Endothelial cell of umbilical vein (primary cell): ENCODE measurements at regions not wholly inside any gene's neighbourhood (a gene's known extent, or its start where the extent isn't known, plus 50 kb on each side); places are given as distances from the start of the nearest gene placed in this dataset.

ENCODE experiments used
- BruUV-seq: library from RNA; stranded (reverse); fragments of 400-500 nt; replicated peaks from 2 replicates; lab custom pipeline; 2021; lab: Mats Ljungman, UMichigan
- CTCF ChIA-PET: fragments of 300-600, 350-600 bp; sonication (Branson Sonifier 250); formaldehyde crosslinking; loops from one replicate; lab custom pipeline; 2021; ENCODE audit warnings: antibody characterized with exemption, inconsistent platforms; lab: Charles Lee
- POLR2A ChIA-PET: fragments of 300-600, 350-600 bp; sonication (Branson Sonifier 250); formaldehyde crosslinking; loops from one replicate; lab custom pipeline; 2021; ENCODE audit warnings: antibody characterized with exemption, inconsistent platforms; lab: Charles Lee
- DNase-seq: peaks from one replicate; pipeline ENCODE4 v3.0.0-alpha.2; 2011; ENCODE audit warnings: low read depth, low spot score
- FAIRE-seq: peaks from 2 replicates; lab custom pipeline; 2011; peaks lifted over from hg19 to GRCh38; lab: Jason Lieb, UNC
- H2AFZ ChIP-seq: 2 replicates; pipeline ENCODE4 v1.6.0; 2012; ENCODE audit warnings: low read depth, low read length, control low read depth, inconsistent platforms
- H3K27ac ChIP-seq: 2 replicates; pipeline ENCODE4 v1.5.1; 2011; ENCODE audit warnings: low read depth, mild to moderate bottlenecking, control low read depth, low read length, moderate library complexity; ENCODE audit not compliant: insufficient read depth
- H3K27me3 ChIP-seq, 2 experiments: 2 replicates each; pipeline versions ENCODE4 v1.6.0 to v1.6.1; 2011; ENCODE audit warnings: low read length in 2 of 2, mixed read lengths in 1 of 2; ENCODE audit not compliant: control insufficient read depth in 2 of 2, insufficient read depth in 2 of 2
- H3K36me3 ChIP-seq, 2 experiments: 2 replicates in 1 of 2; 3 replicates in 1 of 2; pipeline ENCODE4 v1.5.1; 2011; ENCODE audit warnings: low read length in 2 of 2, mild to moderate bottlenecking in 1 of 2, moderate library complexity in 1 of 2; ENCODE audit not compliant: control insufficient read depth in 2 of 2, insufficient read depth in 2 of 2; ENCODE audit errors: extremely low read depth in 1 of 2
- H3K4me1 ChIP-seq: 3 replicates; pipeline ENCODE4 v1.5.1; 2011; ENCODE audit warnings: mild to moderate bottlenecking, low read length; ENCODE audit not compliant: control insufficient read depth, insufficient read depth; ENCODE audit errors: extremely low read depth
- H3K4me2 ChIP-seq: 2 replicates; pipeline ENCODE4 v1.6.1; 2011; ENCODE audit warnings: low read length, control low read depth, mixed read lengths; ENCODE audit not compliant: insufficient read depth
- H3K4me3 ChIP-seq, 3 experiments: fragments of 200-600 bp in 1 of 3; sonication (generic), shearing (Covaris generic) in 1 of 3; replicated peaks in 1 of 3; 2 replicates each; pipeline ENCODE4 v1.5.1; 2011 to 2016; ENCODE audit warnings: control low read depth in 3 of 3, low read length in 3 of 3, mild to moderate bottlenecking in 2 of 3, inconsistent platforms in 1 of 3, low read depth in 1 of 3, moderate library complexity in 1 of 3; ENCODE audit not compliant: insufficient read depth in 1 of 3
- H3K79me2 ChIP-seq: 2 replicates; pipeline ENCODE4 v1.6.0; 2012; ENCODE audit warnings: low read length, inconsistent platforms; ENCODE audit not compliant: control insufficient read depth, insufficient read depth
- H3K9ac ChIP-seq: replicated peaks from 2 replicates; pipeline ENCODE3; 2011; ENCODE audit warnings: low read length, control low read depth; ENCODE audit not compliant: insufficient read depth; ENCODE audit errors: extremely low read depth
- H3K9me1 ChIP-seq: replicated peaks from 3 replicates; pipeline ENCODE4 v1.6.0; 2011; ENCODE audit warnings: mild to moderate bottlenecking, low read length; ENCODE audit not compliant: control insufficient read depth, insufficient read depth; ENCODE audit errors: extremely low read depth
- H3K9me3 ChIP-seq: replicated peaks from 2 replicates; pipeline ENCODE4 v1.5.1; 2012; ENCODE audit warnings: low read length, inconsistent platforms; ENCODE audit not compliant: control insufficient read depth, insufficient read depth
- H4K20me1 ChIP-seq: replicated peaks from 2 replicates; pipeline ENCODE3; 2011; ENCODE audit warnings: mild to moderate bottlenecking, low read length; ENCODE audit not compliant: control insufficient read depth, insufficient read depth; ENCODE audit errors: extremely low read depth
- EZH2 ChIP-seq: IDR thresholded peaks from 2 replicates; pipeline ENCODE4 v1.6.1; 2012; ENCODE audit warnings: borderline replicate concordance, low read depth, mild to moderate bottlenecking, moderate library complexity, low read length, inconsistent platforms; ENCODE audit not compliant: severe bottlenecking
- FOS ChIP-seq: IDR thresholded peaks from 2 replicates; pipeline ENCODE4 v1.6.1; 2011; ENCODE audit warnings: mild to moderate bottlenecking, low read length, moderate library complexity, borderline replicate concordance; ENCODE audit not compliant: insufficient read depth
- GATA2 ChIP-seq: IDR thresholded peaks from 2 replicates; pipeline ENCODE4 v1.7.0; 2011; ENCODE audit warnings: low read depth, mild to moderate bottlenecking, moderate library complexity, mixed read lengths, low read length; ENCODE audit not compliant: insufficient read length, insufficient read depth
- JUN ChIP-seq: IDR thresholded peaks from 2 replicates; pipeline ENCODE4 v1.6.1; 2011; ENCODE audit warnings: borderline replicate concordance, low read depth; ENCODE audit not compliant: insufficient read length, insufficient read depth
- MYC ChIP-seq: IDR thresholded peaks from one replicate; pipeline ENCODE4 v1.6.1; 2011; ENCODE audit warnings: mild to moderate bottlenecking, low read depth, low read length
- POLR2A ChIP-seq: IDR thresholded peaks from 2 replicates; pipeline ENCODE4 v1.6.1; 2012; ENCODE audit warnings: low read depth, mild to moderate bottlenecking, control low read depth, low read length
- POLR2AphosphoS5 ChIP-seq: IDR thresholded peaks from 2 replicates; pipeline ENCODE4 v1.6.1; 2012; ENCODE audit warnings: low read depth, mild to moderate bottlenecking, control low read depth, low read length, moderate library complexity; ENCODE audit not compliant: insufficient read depth
- dilution Hi-C: fragments of 300-500 bp; cut with MboI; formaldehyde crosslinking; loops from one replicate; pipeline ENCODE4 v1.15.0; 2019; ENCODE audit warnings: low sequenced_read_pairs; ENCODE audit not compliant: extremely low pct_ligation_motif_present
- intact Hi-C: fragments of 100-400 bp; cut with micrococcal nuclease; formaldehyde crosslinking; loops from one replicate; pipeline ENCODE4 v1.10.0; 2022
- TF ChIP-seq, protein P1 (sequence below), 2 donors: IDR thresholded peaks; 1 replicate in 1 of 2; 2 replicates in 1 of 2; pipeline ENCODE4 v1.5.1; 2011; ENCODE audit warnings: low read length in 2 of 2, mild to moderate bottlenecking in 2 of 2, moderate library complexity in 2 of 2, control low read depth in 1 of 2, inconsistent platforms in 1 of 2, low read depth in 1 of 2; ENCODE audit not compliant: insufficient read depth in 1 of 2; ENCODE audit errors: extremely low read depth in 1 of 2
- TF ChIP-seq, protein P2 (sequence below): IDR thresholded peaks from 2 replicates; pipeline ENCODE4 v1.6.1; 2011; ENCODE audit not compliant: insufficient read depth, insufficient read length

DNA sequence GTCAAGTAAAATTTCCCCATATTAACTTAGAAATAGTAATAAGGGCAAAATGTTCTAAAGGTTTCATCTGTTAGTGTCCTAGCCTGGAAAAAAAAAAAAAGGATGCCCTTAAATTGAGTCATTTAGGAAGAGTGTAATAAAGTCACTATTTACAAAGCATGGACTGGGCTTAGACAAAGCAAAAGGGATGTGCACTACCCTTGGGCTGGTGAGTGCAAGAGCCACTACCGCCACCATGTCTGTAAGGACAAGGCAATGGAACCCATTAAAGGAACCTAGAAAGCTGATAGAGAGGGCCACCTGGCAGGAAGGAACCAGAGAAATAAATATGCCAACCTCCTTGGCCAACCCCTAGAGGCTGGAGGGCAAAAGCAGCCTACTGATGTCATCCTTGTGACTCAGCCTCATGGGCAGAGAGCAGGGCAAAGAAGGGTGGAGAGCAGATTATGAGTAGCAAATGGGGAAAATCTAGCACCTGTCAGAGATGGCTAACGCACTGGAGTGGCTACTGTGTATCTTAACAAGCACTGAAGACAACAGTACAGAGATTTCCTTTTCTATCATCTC, 59.5 kb upstream of the FUT8 start:
- Histone ChIP-seq H3K4me2 (no peak overlapping the region), H3K79me2 (no peaks in the 10 kb centered on the region), H3K9me1 (no peaks in the 10 kb centered on the region), H3K27ac (no peak overlapping the region), H3K4me3 (no peak overlapping the region), H3K4me1 (peaks cover 15% of the 10 kb centered on the region), H3K9me3 (no peaks in the 10 kb centered on the region), H3K36me3 (no peaks in the 10 kb centered on the region), H2AFZ (peak overlapping the region; percentile 56), H3K9ac (no peak overlapping the region), H3K27me3 (no peaks in the 10 kb centered on the region), H4K20me1 (no peaks in the 10 kb centered on the region)
- dilution Hi-C loops (no loop called here), intact Hi-C loops (no loop called here)
- FAIRE-seq (peak; percentile 40), DNase-seq (peak; percentile 26)
- no TSS peak for BruUV-seq
- CTCF ChIA-PET = no interaction called here
- POLR2A ChIA-PET = no interaction called here
- TF ChIP-seq FOS (peak; percentile 39), POLR2A (no peak)

DNA sequence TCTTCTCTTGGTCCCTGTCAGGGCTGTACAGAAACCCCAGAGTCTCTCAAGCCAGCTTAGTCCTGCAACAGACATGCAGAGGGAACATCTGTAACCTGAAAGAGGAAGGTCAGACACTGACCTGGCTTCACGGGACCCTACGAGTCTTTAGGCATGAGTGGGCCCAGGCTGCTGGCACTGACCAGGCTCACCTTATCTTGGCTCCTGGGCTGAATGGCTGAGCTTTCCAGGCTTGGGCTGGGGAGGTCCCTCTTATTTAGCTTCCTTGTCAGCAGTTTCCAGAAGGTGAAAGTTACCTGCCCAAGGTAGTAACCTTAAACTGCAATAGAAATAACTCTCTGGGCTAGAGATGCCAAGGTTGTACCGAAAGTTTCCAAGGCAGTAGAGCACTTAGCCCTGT, 58.4 kb upstream of the FUT8 start:
- Histone ChIP-seq H3K36me3 (no peaks in the 10 kb centered on the region), H3K4me2 (no peak overlapping the region), H3K4me1 (peaks cover 15% of the 10 kb centered on the region), H3K9ac (no peak overlapping the region), H4K20me1 (no peaks in the 10 kb centered on the region), H3K79me2 (no peaks in the 10 kb centered on the region), H3K27ac (no peak overlapping the region), H3K9me1 (no peaks in the 10 kb centered on the region), H3K9me3 (no peaks in the 10 kb centered on the region), H2AFZ (no peak overlapping the region), H3K4me3 (no peak overlapping the region), H3K27me3 (no peaks in the 10 kb centered on the region)
- intact Hi-C loops = no loop called here
- no TSS peak for BruUV-seq
- ChIA-PET POLR2A (no interaction called here), CTCF (interaction anchor here (0.7 kb wide), 1 partner anchor 124 kb away, joined by 3 read pairs; no protein-coding TSS in a partner anchor)
- no peak for DNase-seq
- FAIRE-seq = no peak
- TF ChIP-seq POLR2A = no peak
- TF ChIP-seq POLR2AphosphoS5 = no peak
- TF ChIP-seq MYC = no peak
- TF ChIP-seq, protein P1, sequence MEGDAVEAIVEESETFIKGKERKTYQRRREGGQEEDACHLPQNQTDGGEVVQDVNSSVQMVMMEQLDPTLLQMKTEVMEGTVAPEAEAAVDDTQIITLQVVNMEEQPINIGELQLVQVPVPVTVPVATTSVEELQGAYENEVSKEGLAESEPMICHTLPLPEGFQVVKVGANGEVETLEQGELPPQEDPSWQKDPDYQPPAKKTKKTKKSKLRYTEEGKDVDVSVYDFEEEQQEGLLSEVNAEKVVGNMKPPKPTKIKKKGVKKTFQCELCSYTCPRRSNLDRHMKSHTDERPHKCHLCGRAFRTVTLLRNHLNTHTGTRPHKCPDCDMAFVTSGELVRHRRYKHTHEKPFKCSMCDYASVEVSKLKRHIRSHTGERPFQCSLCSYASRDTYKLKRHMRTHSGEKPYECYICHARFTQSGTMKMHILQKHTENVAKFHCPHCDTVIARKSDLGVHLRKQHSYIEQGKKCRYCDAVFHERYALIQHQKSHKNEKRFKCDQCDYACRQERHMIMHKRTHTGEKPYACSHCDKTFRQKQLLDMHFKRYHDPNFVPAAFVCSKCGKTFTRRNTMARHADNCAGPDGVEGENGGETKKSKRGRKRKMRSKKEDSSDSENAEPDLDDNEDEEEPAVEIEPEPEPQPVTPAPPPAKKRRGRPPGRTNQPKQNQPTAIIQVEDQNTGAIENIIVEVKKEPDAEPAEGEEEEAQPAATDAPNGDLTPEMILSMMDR (IDR thresholded peaks at IDR 0.05; ENCODE audit: extremely low read depth in 1 of 2, insufficient read depth in 1 of 2, low read depth in 1 of 2, low read length in 2 of 2) = no peak
- TF ChIP-seq, protein P2, sequence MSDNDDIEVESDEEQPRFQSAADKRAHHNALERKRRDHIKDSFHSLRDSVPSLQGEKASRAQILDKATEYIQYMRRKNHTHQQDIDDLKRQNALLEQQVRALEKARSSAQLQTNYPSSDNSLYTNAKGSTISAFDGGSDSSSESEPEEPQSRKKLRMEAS = no peak
- TF ChIP-seq EZH2 = no peak
- no peak for TF ChIP-seq GATA2
- no peak for TF ChIP-seq JUN
- no peak for TF ChIP-seq FOS
- dilution Hi-C loops = no loop called here
